ENCODE measurements at regions not wholly inside any gene's neighbourhood (a gene's known extent, or its start where the extent isn't known, plus 50 kb on each side); places are given as distances from the start of the nearest gene placed in this dataset.
A peak's percentile ranks its signal among the peaks of the same experiment; 100 is the strongest.

- Histone ChIP-seq H3K9ac (peak overlapping the region; percentile 27; the same call in 1 of the 2 replicates), H2AFZ (peak overlapping the region; percentile 3; the same call in 1 of the 2 replicates), H3K4me2 (ENCODE audit: unreplicated experiment) (peak overlapping the region; percentile 0), H3K79me2 (ENCODE audit: insufficient read depth) (no peaks in the 10 kb centered on the region), H3K27me3 (replicated peaks; ENCODE audit: insufficient read depth) (no peaks in the 10 kb centered on the region), H3F3A (ENCODE audit: insufficient read depth) (peaks cover 14% of the 10 kb centered on the region), H3K4me1 (ENCODE audit: insufficient read depth) (peaks cover 46% of the 10 kb centered on the region), H3K4me3 (no peak overlapping the region), H3K9me2 (ENCODE audit: insufficient read depth) (no peaks in the 10 kb centered on the region), H3K27ac (peak overlapping the region; percentile 72), H4K20me1 (ENCODE audit: insufficient read depth) (no peaks in the 10 kb centered on the region), H3K36me3 (ENCODE audit: low read depth) (no peaks in the 10 kb centered on the region), H3K9me3 (ENCODE audit: low read depth) (no peaks in the 10 kb centered on the region)
- DNase-seq = peak; percentile 48
- TF ChIP-seq EZH2 (IDR thresholded peaks at IDR 0.05; ENCODE audit: insufficient read depth, poor library complexity, severe bottlenecking) = no peak
- TF ChIP-seq EZH2phosphoT487 (IDR thresholded peaks at IDR 0.05; ENCODE audit: insufficient read depth, low read depth) = no peak
- in situ Hi-C loops (cut with MboI) = no loop called here
- WGBS, 2 experiments (ENCODE audit: low coverage in 1 of 2, low lambda C conversion rate in 2 of 2, missing lambda C conversion rate in 2 of 2) = 50 to 57% methylated on average over 12 to 13 of the region's 13 CpGs
Measured at GRCh38 chr20:1827974-1828785, 67.0 kb upstream of the SIRPA start.

GRCh38 chr20:1827510-1827973 is 67.7 kb upstream of the SIRPA start:
- WGBS, 2 experiments (ENCODE audit: low coverage in 1 of 2, low lambda C conversion rate in 2 of 2, missing lambda C conversion rate in 2 of 2) = 66 to 71% methylated on average over 5 of the region's 5 CpGs
- no peaks in the 10 kb centered on the region for H3K79me2 ChIP-seq (ENCODE audit: insufficient read depth)
- DNase-seq = no peak

GRCh38 chr20:1825938-1826445 is 69.2 kb upstream of the SIRPA start:
- H3F3A ChIP-seq (ENCODE audit: insufficient read depth) = peaks cover 23% of the 10 kb centered on the region
- H3K9me2 ChIP-seq (ENCODE audit: insufficient read depth) = no peaks in the 10 kb centered on the region
- no peak overlapping the region for H2AFZ ChIP-seq
- H3K9ac ChIP-seq = peak overlapping the region; percentile 50
- no peaks in the 10 kb centered on the region for H3K27me3 ChIP-seq (replicated peaks; ENCODE audit: insufficient read depth)
- peak overlapping the region; percentile 77 for H3K27ac ChIP-seq
- no peak overlapping the region for H3K4me3 ChIP-seq
- peaks cover 45% of the 10 kb centered on the region for H3K4me1 ChIP-seq (ENCODE audit: insufficient read depth)
- no peaks in the 10 kb centered on the region for H3K9me3 ChIP-seq (ENCODE audit: low read depth)
- H4K20me1 ChIP-seq (ENCODE audit: insufficient read depth) = no peaks in the 10 kb centered on the region
- in situ Hi-C loops (cut with MboI) = no loop called here
- H3K4me2 ChIP-seq (ENCODE audit: unreplicated experiment) = no peak overlapping the region
- no peaks in the 10 kb centered on the region for H3K79me2 ChIP-seq (ENCODE audit: insufficient read depth)
- no peak for TF ChIP-seq EZH2 (IDR thresholded peaks at IDR 0.05; ENCODE audit: insufficient read depth, poor library complexity, severe bottlenecking)
- no peak for TF ChIP-seq EZH2phosphoT487 (IDR thresholded peaks at IDR 0.05; ENCODE audit: insufficient read depth, low read depth)
- 98% methylated on average over 4 of the region's 4 CpGs for WGBS, 2 experiments (ENCODE audit: low coverage in 1 of 2, low lambda C conversion rate in 2 of 2, missing lambda C conversion rate in 2 of 2)
- no peaks in the 10 kb centered on the region for H3K36me3 ChIP-seq (ENCODE audit: low read depth)
- DNase-seq = no peak

More at GRCh38 chr20:1827510-1827973, 67.7 kb upstream of the SIRPA start:
- TF ChIP-seq EZH2 (IDR thresholded peaks at IDR 0.05; ENCODE audit: insufficient read depth, poor library complexity, severe bottlenecking) (no peak), EZH2phosphoT487 (IDR thresholded peaks at IDR 0.05; ENCODE audit: insufficient read depth, low read depth) (no peak)
- Histone ChIP-seq H2AFZ (peak overlapping the region; percentile 3; the same call in 1 of the 2 replicates), H3F3A (ENCODE audit: insufficient read depth) (peaks cover 18% of the 10 kb centered on the region), H3K27me3 (replicated peaks; ENCODE audit: insufficient read depth) (no peaks in the 10 kb centered on the region), H4K20me1 (ENCODE audit: insufficient read depth) (no peaks in the 10 kb centered on the region), H3K9me2 (ENCODE audit: insufficient read depth) (no peaks in the 10 kb centered on the region), H3K27ac (peak overlapping the region; percentile 14; the same call in 1 of the 2 replicates), H3K4me1 (ENCODE audit: insufficient read depth) (peaks cover 46% of the 10 kb centered on the region), H3K4me2 (ENCODE audit: unreplicated experiment) (no peak overlapping the region), H3K36me3 (ENCODE audit: low read depth) (no peaks in the 10 kb centered on the region), H3K9ac (no peak overlapping the region), H3K4me3 (no peak overlapping the region), H3K9me3 (ENCODE audit: low read depth) (no peaks in the 10 kb centered on the region)
- in situ Hi-C loops (cut with MboI) = no loop called here

- Histone ChIP-seq H2AFZ (no peak overlapping the region), H3K9me2 (ENCODE audit: insufficient read depth) (no peaks in the 10 kb centered on the region), H3K4me1 (ENCODE audit: insufficient read depth) (peaks cover 44% of the 10 kb centered on the region), H3K79me2 (ENCODE audit: insufficient read depth) (no peaks in the 10 kb centered on the region), H3K9me3 (ENCODE audit: low read depth) (no peaks in the 10 kb centered on the region), H3K9ac (peak overlapping the region; percentile 50), H3K4me3 (no peak overlapping the region), H3K4me2 (ENCODE audit: unreplicated experiment) (peak overlapping the region; percentile 26), H3K27ac (peak overlapping the region; percentile 77), H3K27me3 (replicated peaks; ENCODE audit: insufficient read depth) (no peaks in the 10 kb centered on the region), H3F3A (ENCODE audit: insufficient read depth) (peaks cover 25% of the 10 kb centered on the region), H4K20me1 (ENCODE audit: insufficient read depth) (no peaks in the 10 kb centered on the region), H3K36me3 (ENCODE audit: low read depth) (no peaks in the 10 kb centered on the region)
- TF ChIP-seq EZH2 (IDR thresholded peaks at IDR 0.05; ENCODE audit: insufficient read depth, poor library complexity, severe bottlenecking) = no peak
- TF ChIP-seq EZH2phosphoT487 (IDR thresholded peaks at IDR 0.05; ENCODE audit: insufficient read depth, low read depth) = no peak
- in situ Hi-C loops (cut with MboI) = no loop called here
- WGBS, 2 experiments (ENCODE audit: low coverage in 1 of 2, low lambda C conversion rate in 2 of 2, missing lambda C conversion rate in 2 of 2) = 33 to 38% methylated on average over 4 of the region's 4 CpGs
- DNase-seq = peak; percentile 81
Measured at GRCh38 chr20:1825507-1825906, 69.7 kb upstream of the SIRPA start.

Data from GM23248 (cell line).